WTC11 (cell line): ENCODE measurements at regions not wholly inside any gene's neighbourhood (a gene's known extent, or its start where the extent isn't known, plus 50 kb on each side); places are given as distances from the start of the nearest gene placed in this dataset.
"Not testable (repeated sequence)": the region's sequence is repeated elsewhere in the genome, so short reads cannot be mapped to it uniquely, and the experiment has no call there.

Experiments used
- ATAC-seq: fragments of 200-7000 bp; cut with Tn5 transposase; 2 replicates; pipeline ENCODE4 v1.10.0; 2021; ENCODE audit warnings: mild to moderate bottlenecking, moderate library complexity
- CTCF ChIA-PET: fragments of 300-600 bp; sonication (Branson Sonifier 250); formaldehyde crosslinking; loops from one replicate; lab custom pipeline; 2021; ENCODE audit warnings: antibody characterized with exemption; lab: Charles Lee
- POLR2A ChIA-PET: fragments of 350-600 bp; sonication (Branson Sonifier 250); formaldehyde crosslinking; loops from one replicate; lab custom pipeline; 2021; ENCODE audit warnings: antibody characterized with exemption; lab: Charles Lee
- DNase-seq: peaks from one replicate; pipeline ENCODE4 v3.0.0; 2021; ENCODE audit warnings: low spot score
- H3K27ac Mint-ChIP-seq: 2 replicates; pipeline ENCODE4 v1.8.0; 2021; ENCODE audit warnings: mixed read lengths
- H3K27me3 Mint-ChIP-seq: 2 replicates; pipeline ENCODE4 v1.8.0; 2021; ENCODE audit warnings: low read depth, mild to moderate bottlenecking, moderate library complexity, mixed read lengths
- H3K36me3 Mint-ChIP-seq: 2 replicates; pipeline ENCODE4 v1.8.0; 2021; ENCODE audit warnings: mixed read lengths
- H3K4me1 Mint-ChIP-seq: 2 replicates; pipeline ENCODE4 v1.8.0; 2022; ENCODE audit warnings: mixed read lengths
- H3K4me3 Mint-ChIP-seq: 2 replicates; pipeline ENCODE4 v1.8.0; 2021; ENCODE audit warnings: mild to moderate bottlenecking, moderate library complexity, mixed read lengths
- H3K9me3 Mint-ChIP-seq: 2 replicates; pipeline ENCODE4 v1.8.0; 2021; ENCODE audit warnings: mixed read lengths
- CREB1 ChIP-seq: sonication (generic); formaldehyde crosslinking; IDR thresholded peaks from 2 replicates; pipeline ENCODE4 v1.8.0; 2023; ENCODE audit warnings: mild to moderate bottlenecking, missing genetic modification reagents
- CREM ChIP-seq: sonication (generic); formaldehyde crosslinking; IDR thresholded peaks from 2 replicates; pipeline ENCODE4 v1.8.1; 2022; ENCODE audit warnings: mild to moderate bottlenecking, missing genetic modification reagents, moderate library complexity
- HMGA2 ChIP-seq: fragments of 250-450 bp; sonication (Bioruptor Pico); IDR thresholded peaks from 2 replicates; pipeline ENCODE4 v1.4.0; 2021; ENCODE audit warnings: mild to moderate bottlenecking, moderate library complexity
- ZNF232 ChIP-seq: sonication (generic); formaldehyde crosslinking; IDR thresholded peaks from 2 replicates; pipeline ENCODE4 v1.8.0; 2022; ENCODE audit warnings: mild to moderate bottlenecking, missing genetic modification reagents
- ZNF416 ChIP-seq: fragments of 250-450 bp; sonication (Bioruptor Pico); IDR thresholded peaks from 2 replicates; pipeline ENCODE4 v1.9.0; 2021; ENCODE audit warnings: mild to moderate bottlenecking, inconsistent platforms
- TF ChIP-seq, protein P1 (sequence below): fragments of 250-450 bp; sonication (Bioruptor Pico); IDR thresholded peaks from 2 replicates; pipeline ENCODE4 v1.8.0; 2021; ENCODE audit warnings: mild to moderate bottlenecking
- TF ChIP-seq, protein P2 (sequence below): sonication (generic); formaldehyde crosslinking; IDR thresholded peaks from 2 replicates; pipeline ENCODE4 v1.8.0; 2023; ENCODE audit warnings: missing genetic modification reagents
- TF ChIP-seq, protein P3 (sequence below): sonication (generic); formaldehyde crosslinking; IDR thresholded peaks from 2 replicates; pipeline ENCODE4 v1.8.0; 2022; ENCODE audit warnings: mild to moderate bottlenecking, missing genetic modification reagents

DNA sequence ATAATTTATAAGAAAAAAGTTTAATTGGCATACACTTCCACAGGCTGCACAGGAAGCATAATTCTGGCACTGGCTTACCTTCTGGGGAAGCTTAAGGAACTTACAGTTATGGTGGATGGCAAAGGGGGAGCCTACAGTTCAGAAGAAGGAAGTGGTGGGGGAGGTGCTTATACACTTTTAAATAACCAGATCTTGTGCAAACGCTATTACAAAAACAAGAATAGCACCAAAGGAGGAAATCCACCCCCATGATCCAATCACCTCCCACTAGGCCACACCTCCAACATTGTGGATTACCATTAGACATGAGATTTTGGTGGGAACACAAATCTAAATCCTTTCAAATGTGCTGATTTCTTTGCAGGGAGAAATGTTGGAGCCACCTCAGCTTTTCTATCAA lies 287.7 kb downstream of the CPXCR1 start:
- peaks cover 24% of the 10 kb centered on the region for H3K36me3 Mint-ChIP-seq
- ChIA-PET POLR2A (no interaction called here), CTCF (no interaction called here)
- no peak for TF ChIP-seq CREM (CRISPR knock-in tag)
- TF ChIP-seq HMGA2 (CRISPR knock-in tag): no peak
- no peak for TF ChIP-seq ZNF232 (CRISPR knock-in tag)
- peaks cover 45% of the 10 kb centered on the region for H3K9me3 Mint-ChIP-seq
- no peaks in the 10 kb centered on the region for H3K4me1 Mint-ChIP-seq
- ATAC-seq: no peak
- H3K27me3 Mint-ChIP-seq: no peaks in the 10 kb centered on the region
- DNase-seq: no peak
- H3K4me3 Mint-ChIP-seq: no peak overlapping the region
- H3K27ac Mint-ChIP-seq: no peak overlapping the region

DNA sequence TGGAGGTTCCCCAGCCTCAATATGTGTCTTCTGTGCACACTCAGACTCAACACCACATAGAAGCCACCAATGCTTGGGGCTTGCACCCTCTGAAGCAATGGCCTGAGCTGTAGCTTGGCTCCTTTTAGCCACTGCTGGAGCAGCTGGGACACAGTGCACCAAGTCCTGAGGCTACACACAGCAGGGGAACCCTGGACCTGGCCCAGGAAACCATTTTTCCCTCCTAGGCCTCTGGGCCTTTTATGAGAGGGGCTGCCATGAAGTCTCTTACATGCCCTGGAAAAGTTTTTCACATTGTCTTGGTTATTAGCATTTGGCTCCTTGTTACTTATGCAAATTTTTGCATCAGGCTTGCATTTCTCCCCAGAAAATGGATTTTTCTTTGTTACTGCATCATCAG lies 306.2 kb downstream of the CPXCR1 start:
- Mint-ChIP-seq H3K4me1 (peaks cover 17% of the 10 kb centered on the region), H3K27me3 (no peaks in the 10 kb centered on the region), H3K9me3 (peaks cover 23% of the 10 kb centered on the region), H3K36me3 (peaks cover 16% of the 10 kb centered on the region), H3K27ac (no peak overlapping the region), H3K4me3 (no peak overlapping the region)
- CTCF ChIA-PET: no interaction called here
- DNase-seq (no peak), ATAC-seq (no peak)
- TF ChIP-seq, protein P1, sequence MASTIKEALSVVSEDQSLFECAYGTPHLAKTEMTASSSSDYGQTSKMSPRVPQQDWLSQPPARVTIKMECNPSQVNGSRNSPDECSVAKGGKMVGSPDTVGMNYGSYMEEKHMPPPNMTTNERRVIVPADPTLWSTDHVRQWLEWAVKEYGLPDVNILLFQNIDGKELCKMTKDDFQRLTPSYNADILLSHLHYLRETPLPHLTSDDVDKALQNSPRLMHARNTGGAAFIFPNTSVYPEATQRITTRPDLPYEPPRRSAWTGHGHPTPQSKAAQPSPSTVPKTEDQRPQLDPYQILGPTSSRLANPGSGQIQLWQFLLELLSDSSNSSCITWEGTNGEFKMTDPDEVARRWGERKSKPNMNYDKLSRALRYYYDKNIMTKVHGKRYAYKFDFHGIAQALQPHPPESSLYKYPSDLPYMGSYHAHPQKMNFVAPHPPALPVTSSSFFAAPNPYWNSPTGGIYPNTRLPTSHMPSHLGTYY: no peak
- TF ChIP-seq ZNF416: peak; percentile 58; the same call in 1 of the 2 replicates
- no peak for TF ChIP-seq CREB1
- POLR2A ChIA-PET: no interaction called here

DNA sequence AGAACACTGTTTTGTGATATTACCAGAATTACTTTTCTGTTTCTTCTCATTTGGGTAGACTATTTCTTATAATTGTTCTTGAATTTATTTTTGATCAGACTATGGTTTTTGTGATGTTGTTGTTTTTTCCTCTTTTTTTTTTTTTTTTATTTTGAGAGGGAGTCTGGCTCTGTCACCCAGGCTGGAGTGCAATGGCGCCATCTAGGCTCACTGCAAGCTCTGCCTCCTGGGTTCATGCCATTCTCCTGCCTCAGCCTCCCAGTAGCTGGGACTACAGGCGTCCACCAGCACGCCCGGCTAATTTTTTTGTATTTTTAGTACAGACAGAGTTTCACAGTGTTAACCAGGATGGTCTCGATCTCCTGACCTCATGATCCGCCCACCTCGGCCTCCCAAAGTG lies 352.6 kb downstream of the CPXCR1 start:
- H3K9me3 Mint-ChIP-seq, H3K4me3 Mint-ChIP-seq, H3K27me3 Mint-ChIP-seq, H3K27ac Mint-ChIP-seq, ATAC-seq, H3K36me3 Mint-ChIP-seq, H3K4me1 Mint-ChIP-seq, POLR2A ChIA-PET: not testable (repeated sequence)
- DNase-seq: peak; percentile 15
- CTCF ChIA-PET: interaction anchor here (0.6 to 1.1 kb wide), 4 partner anchors 12 to 714 kb away, joined by 3 to 5 read pairs (median 4); no protein-coding TSS in a partner anchor

DNA sequence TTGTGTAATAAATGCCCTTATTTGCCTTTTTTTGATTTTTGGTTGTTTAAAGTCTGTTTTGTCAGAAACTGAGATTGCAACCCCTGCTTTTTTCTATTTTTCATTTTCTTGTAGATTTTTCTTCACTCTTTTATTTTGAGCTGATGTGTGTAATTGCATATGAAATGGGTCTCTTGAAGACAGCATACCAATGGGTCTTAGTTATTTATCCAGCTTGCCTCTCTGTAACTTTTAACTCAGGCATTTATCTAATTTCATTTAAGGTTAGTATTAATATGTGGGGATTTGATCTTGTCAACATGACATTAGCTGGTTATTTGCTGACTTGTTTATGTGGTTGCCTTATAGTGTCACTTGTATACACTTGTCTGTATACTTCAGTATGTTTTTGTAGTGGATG lies 378.0 kb downstream of the CPXCR1 start:
- Mint-ChIP-seq H3K4me3 (no peak overlapping the region), H3K27ac (no peak overlapping the region), H3K27me3 (no peaks in the 10 kb centered on the region; the same call in 1 of the 2 replicates), H3K9me3 (peaks cover 45% of the 10 kb centered on the region), H3K4me1 (no peaks in the 10 kb centered on the region), H3K36me3 (peaks cover 21% of the 10 kb centered on the region)
- no peak for ATAC-seq
- POLR2A ChIA-PET: no interaction called here
- no peak for DNase-seq
- CTCF ChIA-PET: no interaction called here
- TF ChIP-seq, protein P2, sequence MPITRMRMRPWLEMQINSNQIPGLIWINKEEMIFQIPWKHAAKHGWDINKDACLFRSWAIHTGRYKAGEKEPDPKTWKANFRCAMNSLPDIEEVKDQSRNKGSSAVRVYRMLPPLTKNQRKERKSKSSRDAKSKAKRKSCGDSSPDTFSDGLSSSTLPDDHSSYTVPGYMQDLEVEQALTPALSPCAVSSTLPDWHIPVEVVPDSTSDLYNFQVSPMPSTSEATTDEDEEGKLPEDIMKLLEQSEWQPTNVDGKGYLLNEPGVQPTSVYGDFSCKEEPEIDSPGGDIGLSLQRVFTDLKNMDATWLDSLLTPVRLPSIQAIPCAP (CRISPR knock-in tag): no peak
- TF ChIP-seq, protein P3, sequence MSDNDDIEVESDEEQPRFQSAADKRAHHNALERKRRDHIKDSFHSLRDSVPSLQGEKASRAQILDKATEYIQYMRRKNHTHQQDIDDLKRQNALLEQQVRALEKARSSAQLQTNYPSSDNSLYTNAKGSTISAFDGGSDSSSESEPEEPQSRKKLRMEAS (CRISPR knock-in tag): no peak
